ENCODE measurements at regions not wholly inside any gene's neighbourhood (a gene's known extent, or its start where the extent isn't known, plus 50 kb on each side); places are given as distances from the start of the nearest gene placed in this dataset.

DNA sequence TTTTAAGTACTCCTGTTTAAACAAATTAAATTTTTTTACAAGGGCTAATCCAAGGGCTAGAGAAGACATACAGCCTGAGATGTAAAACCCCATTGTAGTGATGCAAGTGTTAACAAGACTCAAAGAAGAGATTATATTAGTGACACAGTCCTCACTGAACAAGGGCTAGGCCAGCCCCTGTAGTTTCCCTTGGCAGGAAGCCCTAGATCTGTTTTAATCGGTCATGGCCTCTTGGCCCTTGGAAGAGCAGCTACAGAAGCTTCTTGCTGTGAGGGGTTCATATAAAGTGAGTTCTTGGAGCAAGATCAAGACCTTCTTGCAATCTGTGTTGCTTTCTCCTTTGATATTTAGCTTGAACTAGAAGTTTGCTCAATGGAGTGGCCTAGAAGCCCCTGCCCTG lies 1339.4 kb downstream of the XPNPEP1 start:
- Histone ChIP-seq H2BK120ac (replicated peaks; ENCODE audit: low read depth, low read length) (no peak overlapping the region), H3K4me1 (replicated peaks in 1 of 4; ENCODE audit: control insufficient read depth in 3 of 4, insufficient read depth in 4 of 4, low read length in 3 of 4) (no peaks in the 10 kb centered on the region), H3K14ac (ENCODE audit: insufficient read length) (no peak overlapping the region), H3K9ac (replicated peaks in 1 of 4; ENCODE audit: extremely low read depth in 1 of 4, low read depth in 3 of 4, low read length in 3 of 4) (no peak overlapping the region), H3K79me2 (ENCODE audit: control insufficient read depth in 1 of 2, insufficient read depth in 2 of 2, low read length in 2 of 2) (no peaks in the 10 kb centered on the region), H2BK20ac (ENCODE audit: low read length) (no peak overlapping the region), H2AK5ac (ENCODE audit: low read depth, low read length) (no peak overlapping the region), H3K4me3 (ENCODE audit: extremely low read depth in 1 of 4, insufficient read depth in 2 of 4, low read depth in 3 of 4, low read length in 4 of 4) (no peak overlapping the region), H2BK12ac (ENCODE audit: low read depth, low read length) (no peak overlapping the region), H2BK5ac (ENCODE audit: low read depth, low read length) (no peak overlapping the region), H4K20me1 (replicated peaks in 1 of 2; ENCODE audit: control insufficient read depth in 1 of 2, insufficient read depth in 2 of 2, low read length in 2 of 2) (no peaks in the 10 kb centered on the region), H4K5ac (ENCODE audit: insufficient read length, low read depth, low read length) (no peak overlapping the region), H3K79me1 (ENCODE audit: low read depth, low read length) (no peaks in the 10 kb centered on the region), H3K9me3 (ENCODE audit: insufficient read depth in 2 of 2, low read depth in 1 of 2, low read length in 1 of 2) (no peaks in the 10 kb centered on the region), H3K36me3 (ENCODE audit: control insufficient read depth in 2 of 4, insufficient read depth in 4 of 4, low read length in 3 of 4) (no peaks in the 10 kb centered on the region), H2BK15ac (ENCODE audit: low read length) (no peak overlapping the region), H3K27ac (ENCODE audit: low read depth, low read length) (no peak overlapping the region), H4K91ac (replicated peaks; ENCODE audit: insufficient read length, low read length) (no peak overlapping the region), H3K4ac (replicated peaks; ENCODE audit: insufficient read length, low read depth, low read length) (no peak overlapping the region), H3K23ac (ENCODE audit: insufficient read length) (no peak overlapping the region), H2AFZ (ENCODE audit: low read length) (no peak overlapping the region), H3K18ac (ENCODE audit: extremely low read depth, low read length) (no peak overlapping the region), H3K27me3 (replicated peaks in 1 of 4; ENCODE audit: control insufficient read depth in 3 of 4, extremely low read depth in 1 of 4, insufficient read depth in 3 of 4, low read length in 3 of 4) (no peaks in the 10 kb centered on the region), H4K8ac (ENCODE audit: extremely low read depth, insufficient read depth, low read length) (no peak overlapping the region), H3K56ac (replicated peaks; ENCODE audit: insufficient read length, low read depth, low read length) (no peak overlapping the region), H3K4me2 (ENCODE audit: insufficient read depth in 1 of 2, low read depth in 2 of 2, low read length in 2 of 2) (no peak overlapping the region), H3K23me2 (ENCODE audit: low read depth, low read length) (no peaks in the 10 kb centered on the region)
- FAIRE-seq = no peak
- WGBS, 2 experiments (ENCODE audit: extremely low coverage in 1 of 2, insufficient coverage in 1 of 2, insufficient read length in 1 of 2, insufficient replicate concordance in 2 of 2, low coverage in 1 of 2, low lambda C conversion rate in 2 of 2, missing lambda C conversion rate in 1 of 2) = 92% methylated on average over 1 of the region's 1 CpG; no CpG with 5 or more reads in 1 of the 2 experiments
- POLR2A ChIA-PET (ENCODE audit: partially characterized antibody) = no interaction called here
- DNase-seq (ENCODE audit: low read depth in 1 of 2, low spot score in 2 of 2) = no peak
- CTCF ChIA-PET (ENCODE audit: partially characterized antibody) = no interaction called here
- no peak for TF ChIP-seq SIX5 (IDR thresholded peaks at IDR 0.05; ENCODE audit: low read depth, low read length)
- TF ChIP-seq GABPA (IDR thresholded peaks at IDR 0.05; ENCODE audit: borderline replicate concordance, insufficient read depth, low read length) = no peak
- TF ChIP-seq CREB1 (IDR thresholded peaks at IDR 0.05) = no peak
- no peak for TF ChIP-seq RXRA (IDR thresholded peaks at IDR 0.05; ENCODE audit: insufficient read depth, low read depth, low read length)
- no peak for TF ChIP-seq SIRT6 (IDR thresholded peaks at IDR 0.05; ENCODE audit: low read length)
- TF ChIP-seq KDM1A (IDR thresholded peaks at IDR 0.05; ENCODE audit: borderline replicate concordance, low read length) = no peak
